ENCODE measurements at regions not wholly inside any gene's neighbourhood (a gene's known extent, or its start where the extent isn't known, plus 50 kb on each side); places are given as distances from the start of the nearest gene placed in this dataset.

DNA sequence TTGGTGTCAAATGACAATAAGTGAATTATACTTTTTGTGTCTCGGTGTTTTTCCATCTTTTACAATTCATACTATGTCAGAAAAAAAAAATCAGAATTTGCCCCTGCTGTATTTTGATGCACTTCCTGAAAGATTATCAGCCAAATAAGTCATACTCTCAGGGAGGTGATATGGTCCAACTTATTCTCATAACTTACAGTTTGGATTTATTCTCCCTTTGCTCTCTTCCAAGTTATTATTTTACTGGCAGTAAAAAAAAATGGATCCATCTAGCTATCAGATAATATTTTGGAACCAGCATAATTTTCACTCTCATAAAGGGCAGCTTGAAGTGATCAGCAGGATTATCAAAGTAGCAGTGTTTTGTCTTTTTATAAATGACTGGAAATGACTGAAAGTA, 337.1 kb downstream of the BMPER start:
- Mint-ChIP-seq H3K27me3 (no peaks in the 10 kb centered on the region), H3K4me1 (ENCODE audit: unreplicated experiment) (peaks cover 6% of the 10 kb centered on the region), H3K36me3 (no peaks in the 10 kb centered on the region), H3K27ac (no peak overlapping the region), H3K4me3 (no peak overlapping the region), H3K9me3 (no peaks in the 10 kb centered on the region)
- DNase-seq (ENCODE audit: extremely low spot score, unreplicated experiment), result no peak
- TF ChIP-seq, protein P1, sequence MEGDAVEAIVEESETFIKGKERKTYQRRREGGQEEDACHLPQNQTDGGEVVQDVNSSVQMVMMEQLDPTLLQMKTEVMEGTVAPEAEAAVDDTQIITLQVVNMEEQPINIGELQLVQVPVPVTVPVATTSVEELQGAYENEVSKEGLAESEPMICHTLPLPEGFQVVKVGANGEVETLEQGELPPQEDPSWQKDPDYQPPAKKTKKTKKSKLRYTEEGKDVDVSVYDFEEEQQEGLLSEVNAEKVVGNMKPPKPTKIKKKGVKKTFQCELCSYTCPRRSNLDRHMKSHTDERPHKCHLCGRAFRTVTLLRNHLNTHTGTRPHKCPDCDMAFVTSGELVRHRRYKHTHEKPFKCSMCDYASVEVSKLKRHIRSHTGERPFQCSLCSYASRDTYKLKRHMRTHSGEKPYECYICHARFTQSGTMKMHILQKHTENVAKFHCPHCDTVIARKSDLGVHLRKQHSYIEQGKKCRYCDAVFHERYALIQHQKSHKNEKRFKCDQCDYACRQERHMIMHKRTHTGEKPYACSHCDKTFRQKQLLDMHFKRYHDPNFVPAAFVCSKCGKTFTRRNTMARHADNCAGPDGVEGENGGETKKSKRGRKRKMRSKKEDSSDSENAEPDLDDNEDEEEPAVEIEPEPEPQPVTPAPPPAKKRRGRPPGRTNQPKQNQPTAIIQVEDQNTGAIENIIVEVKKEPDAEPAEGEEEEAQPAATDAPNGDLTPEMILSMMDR (conservative IDR thresholded peaks at IDR 0.05), result no peak

DNA sequence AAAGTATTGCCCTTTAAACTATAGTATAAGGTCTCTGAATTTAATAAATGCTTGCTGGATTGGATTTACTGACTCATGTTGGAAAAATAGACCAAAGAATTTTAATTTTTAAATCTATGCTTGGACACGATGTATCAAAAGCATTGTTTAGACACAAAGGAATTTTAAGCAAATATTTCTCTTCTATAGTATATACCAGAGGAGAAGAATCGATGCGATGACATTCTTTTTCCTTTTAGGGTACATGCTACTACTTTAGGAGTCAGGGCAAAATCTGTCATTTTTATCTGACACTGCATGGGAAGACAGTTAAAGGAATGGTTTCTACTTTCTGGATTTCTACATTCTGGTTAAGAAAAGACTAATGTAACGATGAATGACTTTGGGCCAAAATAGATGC, 339.9 kb downstream of the BMPER start:
- TF ChIP-seq, protein P1 (conservative IDR thresholded peaks at IDR 0.05), result no peak
- Mint-ChIP-seq H3K4me3 (no peak overlapping the region), H3K27me3 (no peaks in the 10 kb centered on the region), H3K4me1 (ENCODE audit: unreplicated experiment) (peaks cover 6% of the 10 kb centered on the region), H3K36me3 (no peaks in the 10 kb centered on the region), H3K9me3 (no peaks in the 10 kb centered on the region), H3K27ac (no peak overlapping the region)
- no peak for DNase-seq (ENCODE audit: extremely low spot score, unreplicated experiment)

DNA sequence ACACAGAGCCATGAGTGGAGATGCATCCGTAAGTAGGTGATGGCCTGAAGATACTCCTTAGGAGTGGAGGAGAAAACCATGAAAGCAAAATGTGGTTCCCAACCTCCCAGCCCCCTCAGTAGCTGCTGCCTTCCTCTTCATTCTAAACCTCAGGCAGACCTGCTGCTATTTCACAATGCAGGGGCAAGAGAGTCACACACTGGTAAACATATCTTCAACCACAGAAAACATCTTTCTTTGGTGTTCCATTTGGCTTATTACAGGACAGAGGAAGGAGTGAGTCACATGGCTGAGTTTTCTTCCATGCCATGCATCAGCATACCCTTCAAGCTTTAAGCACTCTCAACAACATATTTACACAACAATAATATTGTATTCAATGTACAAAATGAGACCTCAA, 342.1 kb downstream of the BMPER start:
- H3K4me1 Mint-ChIP-seq (ENCODE audit: unreplicated experiment), result peaks cover under 1% of the 10 kb centered on the region
- H3K9me3 Mint-ChIP-seq, result no peaks in the 10 kb centered on the region
- H3K36me3 Mint-ChIP-seq, result no peaks in the 10 kb centered on the region
- no peak for DNase-seq (ENCODE audit: extremely low spot score, unreplicated experiment)
- TF ChIP-seq, protein P1 (conservative IDR thresholded peaks at IDR 0.05), result no peak
- no peak overlapping the region for H3K27ac Mint-ChIP-seq
- no peak overlapping the region for H3K4me3 Mint-ChIP-seq
- no peaks in the 10 kb centered on the region for H3K27me3 Mint-ChIP-seq

DNA sequence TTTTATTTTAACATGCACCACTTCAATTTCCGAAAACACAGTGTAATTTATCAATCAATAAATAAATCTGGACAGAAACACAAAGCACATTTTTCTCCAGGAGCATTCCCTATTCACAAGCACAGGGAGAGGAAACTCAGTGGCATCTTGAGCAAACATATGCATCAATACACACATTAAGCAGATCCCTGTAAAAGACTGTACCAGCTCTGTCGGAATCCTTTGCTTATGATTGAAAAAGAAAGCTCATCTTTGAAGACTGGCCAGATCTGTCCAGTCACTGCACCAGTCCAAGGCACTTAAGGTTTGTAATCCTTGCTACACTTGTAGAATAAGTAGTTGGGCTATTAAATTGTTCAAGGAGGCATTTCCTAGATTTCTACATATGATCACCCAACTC, 343.9 kb downstream of the BMPER start:
- no peaks in the 10 kb centered on the region for H3K36me3 Mint-ChIP-seq
- H3K27ac Mint-ChIP-seq, result no peak overlapping the region
- no peaks in the 10 kb centered on the region for H3K27me3 Mint-ChIP-seq
- TF ChIP-seq, protein P1 (conservative IDR thresholded peaks at IDR 0.05), result no peak
- H3K9me3 Mint-ChIP-seq, result no peaks in the 10 kb centered on the region
- DNase-seq (ENCODE audit: extremely low spot score, unreplicated experiment), result no peak
- H3K4me3 Mint-ChIP-seq, result no peak overlapping the region
- no peaks in the 10 kb centered on the region for H3K4me1 Mint-ChIP-seq (ENCODE audit: unreplicated experiment)

DNA sequence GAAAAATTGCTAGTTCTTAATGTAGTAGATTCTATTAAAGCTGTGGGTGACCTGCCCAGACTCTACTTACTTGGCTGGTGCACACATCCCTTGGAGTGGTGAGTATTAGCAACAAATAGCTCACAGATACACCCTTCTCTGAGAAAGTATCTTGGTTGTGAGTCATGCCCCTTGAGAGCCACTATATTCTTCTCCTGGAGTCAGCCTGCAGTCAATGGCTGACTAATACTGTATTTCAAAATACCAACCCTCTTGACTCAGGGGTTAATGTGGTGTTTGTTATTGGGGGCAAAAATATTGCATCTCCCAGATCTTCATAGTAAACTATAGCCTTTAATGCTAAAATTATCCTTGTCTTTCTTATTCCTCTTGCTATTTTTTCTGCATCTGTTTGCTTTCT, 354.9 kb downstream of the BMPER start:
- Mint-ChIP-seq H3K9me3 (peaks cover 4% of the 10 kb centered on the region), H3K27ac (no peak overlapping the region), H3K4me3 (no peak overlapping the region), H3K4me1 (ENCODE audit: unreplicated experiment) (no peaks in the 10 kb centered on the region), H3K36me3 (no peaks in the 10 kb centered on the region), H3K27me3 (no peaks in the 10 kb centered on the region)
- no peak for DNase-seq (ENCODE audit: extremely low spot score, unreplicated experiment)
- TF ChIP-seq, protein P1 (conservative IDR thresholded peaks at IDR 0.05), result no peak

DNA sequence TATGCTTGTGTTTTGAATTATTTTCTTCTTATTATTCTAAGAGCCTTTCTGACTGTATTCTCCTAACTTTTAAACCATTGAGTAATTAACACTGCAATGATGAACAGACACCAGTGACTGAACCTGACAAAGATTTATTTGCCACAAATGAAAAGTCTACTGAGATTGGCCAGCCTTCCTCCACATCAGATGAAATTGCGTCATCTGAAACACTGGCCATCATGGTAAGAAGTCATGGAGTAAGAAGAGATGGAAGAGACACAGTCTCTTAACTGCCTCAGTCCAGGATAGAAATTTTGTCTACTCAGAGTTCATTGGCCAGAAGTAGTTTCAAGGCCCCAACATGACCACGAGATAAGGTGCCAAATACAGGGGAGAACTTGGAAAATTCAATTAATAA, 357.8 kb downstream of the BMPER start:
- H3K4me3 Mint-ChIP-seq, result no peak overlapping the region
- DNase-seq (ENCODE audit: extremely low spot score, unreplicated experiment), result no peak
- no peaks in the 10 kb centered on the region for H3K36me3 Mint-ChIP-seq
- TF ChIP-seq, protein P1 (conservative IDR thresholded peaks at IDR 0.05), result no peak
- H3K9me3 Mint-ChIP-seq, result peaks cover 4% of the 10 kb centered on the region
- H3K27ac Mint-ChIP-seq, result no peak overlapping the region
- H3K4me1 Mint-ChIP-seq (ENCODE audit: unreplicated experiment), result no peaks in the 10 kb centered on the region
- H3K27me3 Mint-ChIP-seq, result no peaks in the 10 kb centered on the region
